Mesendoderm (in vitro differentiated cells): ENCODE measurements at regions not wholly inside any gene's neighbourhood (a gene's known extent, or its start where the extent isn't known, plus 50 kb on each side); places are given as distances from the start of the nearest gene placed in this dataset.

Experiments
- DNase-seq: peaks from one replicate; pipeline ENCODE4 v3.0.0; 2013
- H2AK5ac ChIP-seq: 2 replicates; pipeline ENCODE4 v1.6.1; 2013; ENCODE audit warnings: low read length, inconsistent platforms
- H2BK120ac ChIP-seq: 2 replicates; pipeline ENCODE4 v1.6.1; 2013; ENCODE audit warnings: low read depth, mild to moderate bottlenecking, low read length, moderate library complexity, mixed read lengths
- H2BK15ac ChIP-seq: replicated peaks from 2 replicates; pipeline ENCODE4 v1.6.1; 2013; ENCODE audit warnings: low read depth, mild to moderate bottlenecking, moderate library complexity
- H2BK5ac ChIP-seq: 2 replicates; pipeline ENCODE4 v1.6.1; 2013; ENCODE audit warnings: low read length, inconsistent platforms
- H3K18ac ChIP-seq: 2 replicates; pipeline ENCODE4 v1.6.1; 2013; ENCODE audit warnings: mild to moderate bottlenecking, low read length, mixed read lengths
- H3K23ac ChIP-seq: one replicate; pipeline ENCODE4 v1.6.1; 2013; ENCODE audit warnings: low read length
- H3K27ac ChIP-seq: 2 replicates; pipeline ENCODE4 v1.5.1; 2013; ENCODE audit warnings: low read depth, mild to moderate bottlenecking, inconsistent platforms, low read length, moderate library complexity
- H3K27me3 ChIP-seq: 2 replicates; pipeline ENCODE4 v1.6.1; 2013; ENCODE audit warnings: low read length, control low read depth, mild to moderate bottlenecking, inconsistent platforms; ENCODE audit not compliant: insufficient read depth, poor library complexity
- H3K36me3 ChIP-seq: 2 replicates; pipeline ENCODE4 v1.6.1; 2013; ENCODE audit warnings: low read length, inconsistent platforms; ENCODE audit not compliant: control insufficient read depth, insufficient read depth
- H3K4ac ChIP-seq: one replicate; pipeline ENCODE4 v1.6.1; 2013; ENCODE audit warnings: low read depth, mild to moderate bottlenecking, low read length, moderate library complexity
- H3K4me1 ChIP-seq: 2 replicates; pipeline ENCODE4 v1.6.1; 2013; ENCODE audit warnings: low read depth, low read length, inconsistent platforms; ENCODE audit not compliant: control insufficient read depth
- H3K4me2 ChIP-seq: 2 replicates; pipeline ENCODE4 v1.6.1; 2013; ENCODE audit warnings: low read length
- H3K4me3 ChIP-seq: 2 replicates; pipeline ENCODE4 v1.5.1; 2013; ENCODE audit warnings: mild to moderate bottlenecking, low read length
- H3K56ac ChIP-seq: one replicate; pipeline ENCODE4 v1.6.1; 2013; ENCODE audit warnings: low read length
- H3K79me1 ChIP-seq: 2 replicates; pipeline ENCODE4 v1.6.1; 2013; ENCODE audit warnings: low read length, inconsistent platforms
- H3K79me2 ChIP-seq: 2 replicates; pipeline ENCODE4 v1.6.1; 2013; ENCODE audit warnings: mild to moderate bottlenecking, low read length; ENCODE audit not compliant: control insufficient read depth, insufficient read depth
- H3K9ac ChIP-seq: 2 replicates; pipeline ENCODE4 v1.6.1; 2013; ENCODE audit warnings: low read length, inconsistent platforms
- H4K5ac ChIP-seq: one replicate; pipeline ENCODE4 v1.6.1; 2013; ENCODE audit warnings: low read length
- H4K8ac ChIP-seq: one replicate; pipeline ENCODE4 v1.6.1; 2013; ENCODE audit warnings: low read depth, mild to moderate bottlenecking, control low read depth, low read length, moderate library complexity
- WGBS: extraction: QIAGEN DNeasy Blood & Tissue Kit; methylation state at CpG from one replicate; pipeline ENCODE4 v1.1.7; 2013; ENCODE audit warnings: low lambda C conversion rate, missing lambda C conversion rate; ENCODE audit not compliant: insufficient coverage; ENCODE audit errors: extremely low coverage; 5-methylcytosine and 5-hydroxymethylcytosine counted together

DNA sequence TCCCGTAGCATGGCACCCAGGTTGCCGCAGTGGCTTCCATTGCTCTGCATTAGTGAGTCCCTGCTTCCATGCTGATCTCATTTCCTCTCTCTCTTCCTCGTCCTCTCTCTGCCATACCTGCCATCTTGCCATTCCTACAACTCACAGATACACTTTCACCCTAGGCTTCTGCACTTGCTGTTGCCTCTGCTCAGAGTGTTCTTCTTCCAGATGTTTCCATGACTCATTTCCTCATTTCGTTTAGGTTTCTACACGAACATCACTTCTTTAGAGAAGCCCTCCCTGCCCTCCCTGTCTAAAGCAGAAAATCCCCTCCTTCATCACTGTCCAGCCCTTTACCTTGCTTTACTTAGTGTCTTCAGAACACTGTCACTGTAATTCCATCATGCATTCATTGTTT lies 115.2 kb upstream of the WWC1 start:
- Histone ChIP-seq H4K8ac (no peak overlapping the region), H3K79me2 (no peaks in the 10 kb centered on the region), H3K27ac (no peak overlapping the region), H4K5ac (no peak overlapping the region), H3K4me2 (no peak overlapping the region), H3K18ac (no peak overlapping the region), H2BK5ac (no peak overlapping the region), H3K4ac (no peak overlapping the region), H3K56ac (no peak overlapping the region), H3K23ac (no peak overlapping the region), H3K4me3 (no peak overlapping the region), H3K9ac (no peak overlapping the region), H3K79me1 (no peaks in the 10 kb centered on the region), H2BK15ac (no peak overlapping the region), H3K27me3 (no peaks in the 10 kb centered on the region), H2BK120ac (no peak overlapping the region), H2AK5ac (peak overlapping the region; percentile 12), H3K4me1 (peaks cover 3% of the 10 kb centered on the region), H3K36me3 (no peaks in the 10 kb centered on the region)
- WGBS, result no CpG with 5 or more reads among the region's 5 CpGs
- DNase-seq, result no peak

DNA sequence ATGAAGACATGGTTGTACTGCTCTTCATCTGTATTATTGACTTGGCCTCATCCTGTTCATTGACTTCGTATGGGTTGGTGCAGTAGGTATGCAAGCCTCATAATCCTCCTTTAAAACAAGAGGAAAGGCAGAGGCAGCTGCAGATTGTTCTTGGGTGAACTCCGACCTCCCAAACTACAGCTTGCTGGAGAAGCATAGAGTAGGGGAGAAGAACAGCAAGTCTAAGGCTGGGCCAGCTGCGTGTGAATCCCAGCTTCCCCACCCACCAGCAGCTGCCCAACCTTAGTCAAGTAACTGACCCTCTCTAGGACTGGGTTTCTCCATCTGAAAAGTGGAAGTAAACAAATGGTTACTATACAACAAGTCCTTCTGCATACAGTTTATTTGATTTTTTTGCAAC lies 114.5 kb upstream of the WWC1 start:
- no peak overlapping the region for H3K23ac ChIP-seq
- WGBS, result no CpG with 5 or more reads among the region's 3 CpGs
- H3K79me1 ChIP-seq, result no peaks in the 10 kb centered on the region
- no peak overlapping the region for H2BK15ac ChIP-seq
- no peak overlapping the region for H3K4me3 ChIP-seq
- no peaks in the 10 kb centered on the region for H3K79me2 ChIP-seq
- no peak overlapping the region for H2BK5ac ChIP-seq
- no peak overlapping the region for H4K5ac ChIP-seq
- no peak overlapping the region for H3K56ac ChIP-seq
- H3K27me3 ChIP-seq, result no peaks in the 10 kb centered on the region
- no peaks in the 10 kb centered on the region for H3K36me3 ChIP-seq
- no peak overlapping the region for H3K4me2 ChIP-seq
- H2AK5ac ChIP-seq, result no peak overlapping the region
- peak overlapping the region; percentile 48 for H2BK120ac ChIP-seq
- peaks cover 3% of the 10 kb centered on the region for H3K4me1 ChIP-seq
- no peak overlapping the region for H4K8ac ChIP-seq
- H3K4ac ChIP-seq, result no peak overlapping the region
- H3K9ac ChIP-seq, result no peak overlapping the region
- DNase-seq, result no peak
- H3K18ac ChIP-seq, result peak overlapping the region; percentile 72
- no peak overlapping the region for H3K27ac ChIP-seq

DNA sequence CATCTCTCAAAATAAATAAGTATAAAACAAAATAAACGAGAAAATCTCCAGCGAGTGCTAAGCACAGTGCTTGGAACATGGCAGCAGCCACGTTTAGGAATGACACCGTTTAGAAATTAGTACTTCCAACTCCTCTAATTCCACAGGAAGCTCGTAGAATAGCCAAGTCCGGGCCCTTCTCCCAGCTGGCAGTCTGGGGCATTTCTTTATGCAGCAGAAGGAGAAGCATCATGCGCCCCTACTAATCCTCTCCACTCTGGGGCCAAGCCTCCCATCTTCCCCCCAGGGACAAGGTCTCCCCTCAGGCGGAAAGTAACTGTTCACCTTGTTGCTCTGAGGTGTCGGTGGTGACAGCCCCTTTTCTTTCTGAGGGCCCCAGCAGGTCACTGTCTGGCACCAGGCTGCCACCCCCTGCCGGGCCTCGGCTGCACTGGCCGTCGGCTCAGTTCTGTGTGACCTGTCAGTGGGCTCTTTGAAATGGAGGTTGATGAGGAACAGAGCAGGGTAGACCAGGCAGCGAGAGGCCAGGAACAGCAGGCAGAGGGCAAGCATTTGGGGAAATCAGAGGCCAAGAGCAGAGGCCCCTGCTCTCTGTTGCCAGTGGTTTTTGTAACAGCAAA lies 113.5 kb upstream of the WWC1 start:
- Histone ChIP-seq H3K79me2 (no peaks in the 10 kb centered on the region), H3K4ac (peak overlapping the region; percentile 66), H3K23ac (no peak overlapping the region), H3K4me1 (peaks cover 3% of the 10 kb centered on the region), H3K36me3 (no peaks in the 10 kb centered on the region), H3K27ac (peak overlapping the region; percentile 91), H2AK5ac (no peak overlapping the region), H4K5ac (no peak overlapping the region), H3K9ac (no peak overlapping the region), H3K18ac (peak overlapping the region; percentile 89), H3K79me1 (no peaks in the 10 kb centered on the region), H4K8ac (no peak overlapping the region), H3K4me3 (no peak overlapping the region), H2BK120ac (peak overlapping the region; percentile 83), H3K27me3 (no peaks in the 10 kb centered on the region), H3K56ac (peak overlapping the region; percentile 5), H2BK5ac (peak overlapping the region; percentile 27), H3K4me2 (no peak overlapping the region), H2BK15ac (no peak overlapping the region)
- DNase-seq, result peak; percentile 93
- no CpG with 5 or more reads among the region's 14 CpGs for WGBS

DNA sequence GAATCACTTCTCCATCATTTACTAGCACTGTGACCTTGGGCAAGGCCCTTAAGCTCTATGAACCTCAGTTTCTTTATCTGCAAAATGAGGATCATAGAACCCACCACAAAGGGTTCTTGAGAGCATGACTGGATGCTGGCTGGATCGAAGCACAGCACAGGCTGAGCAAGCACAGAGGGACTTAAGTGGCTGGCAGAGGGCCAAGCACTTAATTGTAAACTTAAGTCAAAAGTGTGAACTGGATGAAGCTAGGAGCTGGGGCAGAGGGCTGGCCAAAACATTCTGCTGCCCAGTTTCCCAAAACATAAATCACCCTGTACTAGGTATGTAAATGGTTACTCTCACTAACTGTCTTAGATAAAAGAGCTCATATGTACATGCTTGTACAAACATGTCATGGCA lies 112.3 kb upstream of the WWC1 start:
- Histone ChIP-seq H2AK5ac (peak overlapping the region; percentile 80), H3K27me3 (no peaks in the 10 kb centered on the region), H3K9ac (no peak overlapping the region)

DNA sequence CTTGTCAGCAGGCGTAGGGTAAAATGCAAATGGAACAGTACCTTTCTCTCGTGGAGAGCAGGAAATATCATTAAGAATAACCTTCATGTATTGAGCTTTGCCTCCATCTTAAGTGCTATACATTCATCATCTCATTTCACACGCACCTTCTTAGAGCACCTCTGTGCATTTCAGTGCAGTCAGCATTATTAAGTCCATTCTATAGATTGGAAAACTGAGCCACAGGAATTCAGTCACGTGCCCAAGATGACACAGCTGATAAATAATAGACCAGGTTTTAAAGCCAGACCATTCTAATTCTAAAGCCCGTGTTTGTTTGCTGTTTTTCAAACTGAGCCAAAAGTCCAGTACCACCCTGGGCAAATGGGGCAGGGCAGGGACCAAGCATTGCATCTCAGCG lies 109.2 kb upstream of the WWC1 start:
- Histone ChIP-seq H3K27me3 (no peaks in the 10 kb centered on the region), H3K4me3 (no peak overlapping the region), H3K9ac (no peak overlapping the region), H2BK5ac (no peak overlapping the region), H2BK120ac (no peak overlapping the region), H3K27ac (no peak overlapping the region), H2AK5ac (no peak overlapping the region), H3K36me3 (no peaks in the 10 kb centered on the region), H3K4me1 (peaks cover 13% of the 10 kb centered on the region), H2BK15ac (no peak overlapping the region), H4K8ac (no peak overlapping the region), H3K18ac (no peak overlapping the region), H3K23ac (no peak overlapping the region), H3K79me1 (no peaks in the 10 kb centered on the region), H4K5ac (no peak overlapping the region), H3K56ac (no peak overlapping the region), H3K4me2 (no peak overlapping the region), H3K79me2 (no peaks in the 10 kb centered on the region), H3K4ac (no peak overlapping the region)
- no CpG with 5 or more reads among the region's 6 CpGs for WGBS
- no peak for DNase-seq

More for the DNA sequence above, 112.3 kb upstream of the WWC1 start:
- Histone ChIP-seq H2BK15ac (peak overlapping the region; percentile 47), H3K4me3 (no peak overlapping the region), H3K27ac (no peak overlapping the region), H3K36me3 (no peaks in the 10 kb centered on the region), H4K5ac (no peak overlapping the region), H3K79me1 (no peaks in the 10 kb centered on the region), H3K79me2 (no peaks in the 10 kb centered on the region), H3K4me1 (peaks cover 3% of the 10 kb centered on the region), H3K56ac (peak overlapping the region; percentile 43), H3K4ac (no peak overlapping the region), H2BK120ac (peak overlapping the region; percentile 35), H3K4me2 (no peak overlapping the region), H3K23ac (peak overlapping the region; percentile 9), H3K18ac (peak overlapping the region; percentile 61), H4K8ac (no peak overlapping the region), H2BK5ac (peak overlapping the region; percentile 40)
- DNase-seq, result no peak
- WGBS, result no CpG with 5 or more reads among the region's 1 CpG

DNA sequence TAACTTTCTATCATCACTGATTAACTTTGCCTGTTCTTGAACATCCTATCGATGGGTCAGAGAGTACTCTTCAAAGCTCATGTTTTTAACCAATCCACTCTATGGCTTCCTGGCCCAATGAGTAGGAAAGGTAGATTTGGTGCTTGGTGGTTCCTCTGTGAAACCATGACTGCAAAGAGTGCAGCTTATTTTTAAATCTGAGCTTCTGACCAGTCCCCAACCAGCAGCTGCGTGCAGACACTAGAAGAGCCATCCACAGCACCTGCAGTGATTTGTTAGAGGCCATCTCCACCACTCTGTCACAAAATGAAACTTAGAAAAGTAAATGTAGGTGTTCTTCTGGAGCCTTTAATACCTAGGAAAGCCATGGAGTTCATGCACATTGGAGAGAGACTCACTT lies 107.3 kb upstream of the WWC1 start:
- Histone ChIP-seq H3K79me1 (no peaks in the 10 kb centered on the region), H3K4ac (no peak overlapping the region), H4K8ac (no peak overlapping the region), H3K27ac (no peak overlapping the region), H3K4me2 (no peak overlapping the region), H3K4me1 (peaks cover 13% of the 10 kb centered on the region), H3K79me2 (no peaks in the 10 kb centered on the region), H3K23ac (no peak overlapping the region), H4K5ac (no peak overlapping the region), H2BK5ac (no peak overlapping the region), H3K27me3 (no peaks in the 10 kb centered on the region), H3K56ac (no peak overlapping the region), H2BK15ac (no peak overlapping the region), H2BK120ac (peak overlapping the region; percentile 21), H3K18ac (no peak overlapping the region), H3K9ac (no peak overlapping the region), H3K36me3 (no peaks in the 10 kb centered on the region), H3K4me3 (no peak overlapping the region), H2AK5ac (no peak overlapping the region)
- WGBS, result no CpG with 5 or more reads among the region's 2 CpGs
- DNase-seq, result no peak
